ENCODE measurements at regions not wholly inside any gene's neighbourhood (a gene's known extent, or its start where the extent isn't known, plus 50 kb on each side); places are given as distances from the start of the nearest gene placed in this dataset.

- no peaks in the 10 kb centered on the region for H3K27me3 ChIP-seq (ENCODE audit: control insufficient read depth, insufficient read depth, low read length)
- H3K4me1 ChIP-seq (ENCODE audit: control insufficient read depth, insufficient read depth, low read length): no peaks in the 10 kb centered on the region
- no peak overlapping the region for H3K9ac ChIP-seq (ENCODE audit: low read depth, low read length)
- H3K9me3 ChIP-seq (ENCODE audit: control insufficient read depth, insufficient read depth, low read length): no peaks in the 10 kb centered on the region
- H3K36me3 ChIP-seq (ENCODE audit: control insufficient read depth, insufficient read depth, low read length): no peaks in the 10 kb centered on the region
- no peak overlapping the region for H3K4me3 ChIP-seq (ENCODE audit: low read depth, low read length)
Measured at GRCh38 chr13:80462037-80462436, 121.1 kb upstream of the SPRY2 start.

GRCh38 chr13:80458543-80458942, 117.6 kb upstream of the SPRY2 start:
- no peaks in the 10 kb centered on the region for H3K9me3 ChIP-seq (ENCODE audit: control insufficient read depth, insufficient read depth, low read length)
- H3K4me3 ChIP-seq (ENCODE audit: low read depth, low read length): no peak overlapping the region
- H3K4me1 ChIP-seq (ENCODE audit: control insufficient read depth, insufficient read depth, low read length): no peaks in the 10 kb centered on the region
- no peak overlapping the region for H3K9ac ChIP-seq (ENCODE audit: low read depth, low read length)
- H3K27me3 ChIP-seq (ENCODE audit: control insufficient read depth, insufficient read depth, low read length): no peaks in the 10 kb centered on the region
- no peaks in the 10 kb centered on the region for H3K36me3 ChIP-seq (ENCODE audit: control insufficient read depth, insufficient read depth, low read length)

- Histone ChIP-seq H3K27me3 (ENCODE audit: control insufficient read depth, insufficient read depth, low read length) (no peaks in the 10 kb centered on the region), H3K4me1 (ENCODE audit: control insufficient read depth, insufficient read depth, low read length) (no peaks in the 10 kb centered on the region), H3K36me3 (ENCODE audit: control insufficient read depth, insufficient read depth, low read length) (no peaks in the 10 kb centered on the region), H3K9ac (ENCODE audit: low read depth, low read length) (no peak overlapping the region), H3K4me3 (ENCODE audit: low read depth, low read length) (no peak overlapping the region), H3K9me3 (ENCODE audit: control insufficient read depth, insufficient read depth, low read length) (no peaks in the 10 kb centered on the region)
Measured at GRCh38 chr13:80454245-80454644, 113.3 kb upstream of the SPRY2 start.

- Histone ChIP-seq H3K9me3 (ENCODE audit: control insufficient read depth, insufficient read depth, low read length) (no peaks in the 10 kb centered on the region), H3K4me1 (ENCODE audit: control insufficient read depth, insufficient read depth, low read length) (no peaks in the 10 kb centered on the region), H3K36me3 (ENCODE audit: control insufficient read depth, insufficient read depth, low read length) (no peaks in the 10 kb centered on the region), H3K27me3 (ENCODE audit: control insufficient read depth, insufficient read depth, low read length) (no peaks in the 10 kb centered on the region), H3K9ac (ENCODE audit: low read depth, low read length) (no peak overlapping the region), H3K4me3 (ENCODE audit: low read depth, low read length) (no peak overlapping the region)
Measured at GRCh38 chr13:80452279-80452678, 111.4 kb upstream of the SPRY2 start.

GRCh38 chr13:80451641-80452040, 110.7 kb upstream of the SPRY2 start:
- H3K27me3 ChIP-seq (ENCODE audit: control insufficient read depth, insufficient read depth, low read length): no peaks in the 10 kb centered on the region
- no peaks in the 10 kb centered on the region for H3K36me3 ChIP-seq (ENCODE audit: control insufficient read depth, insufficient read depth, low read length)
- H3K4me3 ChIP-seq (ENCODE audit: low read depth, low read length): no peak overlapping the region
- H3K9ac ChIP-seq (ENCODE audit: low read depth, low read length): no peak overlapping the region
- H3K4me1 ChIP-seq (ENCODE audit: control insufficient read depth, insufficient read depth, low read length): no peaks in the 10 kb centered on the region
- no peaks in the 10 kb centered on the region for H3K9me3 ChIP-seq (ENCODE audit: control insufficient read depth, insufficient read depth, low read length)

GRCh38 chr13:80450386-80450785, 109.5 kb upstream of the SPRY2 start:
- no peaks in the 10 kb centered on the region for H3K9me3 ChIP-seq (ENCODE audit: control insufficient read depth, insufficient read depth, low read length)
- no peaks in the 10 kb centered on the region for H3K4me1 ChIP-seq (ENCODE audit: control insufficient read depth, insufficient read depth, low read length)
- H3K36me3 ChIP-seq (ENCODE audit: control insufficient read depth, insufficient read depth, low read length): no peaks in the 10 kb centered on the region
- no peak overlapping the region for H3K9ac ChIP-seq (ENCODE audit: low read depth, low read length)
- H3K27me3 ChIP-seq (ENCODE audit: control insufficient read depth, insufficient read depth, low read length): no peaks in the 10 kb centered on the region
- no peak overlapping the region for H3K4me3 ChIP-seq (ENCODE audit: low read depth, low read length)

GRCh38 chr13:80448725-80449124, 107.8 kb upstream of the SPRY2 start:
- Histone ChIP-seq H3K36me3 (ENCODE audit: control insufficient read depth, insufficient read depth, low read length) (no peaks in the 10 kb centered on the region), H3K9me3 (ENCODE audit: control insufficient read depth, insufficient read depth, low read length) (no peaks in the 10 kb centered on the region), H3K27me3 (ENCODE audit: control insufficient read depth, insufficient read depth, low read length) (no peaks in the 10 kb centered on the region), H3K9ac (ENCODE audit: low read depth, low read length) (no peak overlapping the region), H3K4me1 (ENCODE audit: control insufficient read depth, insufficient read depth, low read length) (no peaks in the 10 kb centered on the region), H3K4me3 (ENCODE audit: low read depth, low read length) (no peak overlapping the region)

- Histone ChIP-seq H3K9me3 (ENCODE audit: control insufficient read depth, insufficient read depth, low read length) (no peaks in the 10 kb centered on the region), H3K4me3 (ENCODE audit: low read depth, low read length) (no peak overlapping the region), H3K9ac (ENCODE audit: low read depth, low read length) (no peak overlapping the region), H3K4me1 (ENCODE audit: control insufficient read depth, insufficient read depth, low read length) (no peaks in the 10 kb centered on the region), H3K36me3 (ENCODE audit: control insufficient read depth, insufficient read depth, low read length) (no peaks in the 10 kb centered on the region), H3K27me3 (ENCODE audit: control insufficient read depth, insufficient read depth, low read length) (no peaks in the 10 kb centered on the region)
Measured at GRCh38 chr13:80447747-80448146, 106.8 kb upstream of the SPRY2 start.

GRCh38 chr13:80444240-80445015, 103.5 kb upstream of the SPRY2 start:
- Histone ChIP-seq H3K9ac (ENCODE audit: low read depth, low read length) (no peak overlapping the region), H3K4me1 (ENCODE audit: control insufficient read depth, insufficient read depth, low read length) (no peaks in the 10 kb centered on the region), H3K36me3 (ENCODE audit: control insufficient read depth, insufficient read depth, low read length) (no peaks in the 10 kb centered on the region), H3K9me3 (ENCODE audit: control insufficient read depth, insufficient read depth, low read length) (no peaks in the 10 kb centered on the region), H3K4me3 (ENCODE audit: low read depth, low read length) (no peak overlapping the region), H3K27me3 (ENCODE audit: control insufficient read depth, insufficient read depth, low read length) (no peaks in the 10 kb centered on the region)

- H3K9ac ChIP-seq (ENCODE audit: low read depth, low read length): no peak overlapping the region
- H3K4me1 ChIP-seq (ENCODE audit: control insufficient read depth, insufficient read depth, low read length): no peaks in the 10 kb centered on the region
- H3K27me3 ChIP-seq (ENCODE audit: control insufficient read depth, insufficient read depth, low read length): no peaks in the 10 kb centered on the region
- H3K9me3 ChIP-seq (ENCODE audit: control insufficient read depth, insufficient read depth, low read length): no peaks in the 10 kb centered on the region
- no peak overlapping the region for H3K4me3 ChIP-seq (ENCODE audit: low read depth, low read length)
- H3K36me3 ChIP-seq (ENCODE audit: control insufficient read depth, insufficient read depth, low read length): no peaks in the 10 kb centered on the region
Measured at GRCh38 chr13:80442609-80443008, 101.7 kb upstream of the SPRY2 start.

- no peak overlapping the region for H3K9ac ChIP-seq (ENCODE audit: low read depth, low read length)
- H3K9me3 ChIP-seq (ENCODE audit: control insufficient read depth, insufficient read depth, low read length): no peaks in the 10 kb centered on the region
- H3K27me3 ChIP-seq (ENCODE audit: control insufficient read depth, insufficient read depth, low read length): no peaks in the 10 kb centered on the region
- no peaks in the 10 kb centered on the region for H3K4me1 ChIP-seq (ENCODE audit: control insufficient read depth, insufficient read depth, low read length)
- H3K36me3 ChIP-seq (ENCODE audit: control insufficient read depth, insufficient read depth, low read length): no peaks in the 10 kb centered on the region
- H3K4me3 ChIP-seq (ENCODE audit: low read depth, low read length): no peak overlapping the region
Measured at GRCh38 chr13:80441968-80442367, 101.0 kb upstream of the SPRY2 start.

- no peak overlapping the region for H3K9ac ChIP-seq (ENCODE audit: low read depth, low read length)
- no peaks in the 10 kb centered on the region for H3K9me3 ChIP-seq (ENCODE audit: control insufficient read depth, insufficient read depth, low read length)
- no peaks in the 10 kb centered on the region for H3K27me3 ChIP-seq (ENCODE audit: control insufficient read depth, insufficient read depth, low read length)
- H3K36me3 ChIP-seq (ENCODE audit: control insufficient read depth, insufficient read depth, low read length): no peaks in the 10 kb centered on the region
- no peaks in the 10 kb centered on the region for H3K4me1 ChIP-seq (ENCODE audit: control insufficient read depth, insufficient read depth, low read length)
- no peak overlapping the region for H3K4me3 ChIP-seq (ENCODE audit: low read depth, low read length)
Measured at GRCh38 chr13:80438521-80438920, 97.6 kb upstream of the SPRY2 start.
